Cardiac septum (tissue), 1 donor: ENCODE measurements at regions not wholly inside any gene's neighbourhood (a gene's known extent, or its start where the extent isn't known, plus 50 kb on each side); places are given as distances from the start of the nearest gene placed in this dataset.
"Not testable (repeated sequence)": the region's sequence is repeated elsewhere in the genome, so short reads cannot be mapped to it uniquely, and the experiment has no call there.

Source experiments
- DNase-seq: peaks from one replicate; pipeline ENCODE4 v3.0.0-alpha.2; 2020; ENCODE audit warnings: low spot score
- intact Hi-C: fragments of 100-400 bp; cut with DNase I; formaldehyde crosslinking; loops from one replicate; pipeline ENCODE4 v1.14.0; 2022
- donor health status: DM: no; HTN: no; CAD: no.

DNA sequence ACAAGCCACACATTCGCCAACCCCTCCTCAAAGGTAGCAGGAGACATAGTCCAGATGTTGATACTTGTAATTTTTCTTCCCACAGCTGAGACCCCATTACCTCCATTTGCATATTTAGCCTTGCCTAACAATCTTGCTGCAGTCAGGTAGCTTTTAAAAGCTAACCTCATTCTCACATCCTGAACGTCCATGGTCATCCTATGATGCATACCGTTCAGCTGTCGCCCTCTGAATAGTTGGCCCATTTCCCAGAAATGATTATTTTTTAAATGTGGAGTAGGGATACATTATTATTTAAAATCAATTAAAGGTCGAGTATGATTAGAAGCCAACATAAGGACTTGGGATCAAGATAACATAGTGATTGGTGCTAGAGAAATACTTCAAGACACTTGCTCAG lies 165.0 kb downstream of the MEX3B start:
- DNase-seq: no peak
- intact Hi-C loops: no loop called here

DNA sequence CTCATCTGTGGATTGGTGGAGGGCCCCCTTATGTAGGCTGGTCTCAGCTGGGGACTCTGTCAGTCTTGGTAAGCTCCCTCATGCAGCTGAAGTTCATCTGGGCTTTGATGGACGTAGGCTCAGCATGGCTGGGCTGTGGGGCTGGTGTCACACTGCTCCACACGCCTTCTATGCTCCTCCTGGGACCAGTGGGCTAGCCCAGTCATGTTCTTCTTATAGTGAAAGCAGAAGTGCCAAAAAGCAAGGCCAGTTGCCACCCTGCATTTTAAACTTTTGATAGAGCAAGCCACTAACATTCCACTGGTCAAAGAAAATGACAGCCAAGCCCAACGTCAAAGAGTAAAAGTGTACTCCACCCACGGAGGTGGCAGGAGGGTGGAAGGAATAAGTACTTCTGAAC lies 165.5 kb downstream of the MEX3B start:
- intact Hi-C loops: no loop called here
- DNase-seq: no peak

DNA sequence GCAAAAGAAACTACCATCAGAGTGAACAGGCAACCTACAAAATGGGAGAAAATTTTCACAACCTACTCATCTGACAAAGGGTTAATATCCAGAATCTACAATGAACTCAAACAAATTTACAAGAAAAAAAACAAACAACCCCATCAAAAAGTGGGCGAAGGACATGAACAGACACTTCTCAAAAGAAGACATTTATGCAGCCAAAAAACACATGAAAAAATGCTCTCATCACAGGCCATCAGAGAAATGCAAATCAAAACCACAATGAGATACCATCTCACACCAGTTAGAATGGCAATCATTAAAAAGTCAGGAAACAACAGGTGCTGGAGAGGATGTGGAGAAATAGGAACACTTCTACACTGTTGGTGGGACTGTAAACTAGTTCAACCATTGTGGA lies 170.1 kb downstream of the MEX3B start:
- intact Hi-C loops, DNase-seq: not testable (repeated sequence)

DNA sequence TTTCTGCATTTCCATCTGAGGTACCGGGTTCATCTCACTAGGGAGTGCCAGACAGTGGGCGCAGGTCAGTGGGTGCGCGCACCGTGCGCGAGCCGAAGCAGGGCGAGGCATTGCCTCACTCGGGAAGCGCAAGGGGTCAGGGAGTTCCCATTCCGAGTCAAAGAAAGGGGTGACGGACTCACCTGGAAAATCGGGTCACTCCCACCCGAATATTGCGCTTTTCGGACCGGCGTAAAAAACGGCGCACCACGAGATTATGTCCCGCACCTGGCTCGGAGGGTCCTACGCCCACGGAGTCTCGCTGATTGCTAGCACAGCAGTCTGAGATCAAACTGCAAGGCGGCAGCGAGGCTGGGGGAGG lies 175.1 kb downstream of the MEX3B start:
- intact Hi-C loops, DNase-seq: not testable (repeated sequence)

DNA sequence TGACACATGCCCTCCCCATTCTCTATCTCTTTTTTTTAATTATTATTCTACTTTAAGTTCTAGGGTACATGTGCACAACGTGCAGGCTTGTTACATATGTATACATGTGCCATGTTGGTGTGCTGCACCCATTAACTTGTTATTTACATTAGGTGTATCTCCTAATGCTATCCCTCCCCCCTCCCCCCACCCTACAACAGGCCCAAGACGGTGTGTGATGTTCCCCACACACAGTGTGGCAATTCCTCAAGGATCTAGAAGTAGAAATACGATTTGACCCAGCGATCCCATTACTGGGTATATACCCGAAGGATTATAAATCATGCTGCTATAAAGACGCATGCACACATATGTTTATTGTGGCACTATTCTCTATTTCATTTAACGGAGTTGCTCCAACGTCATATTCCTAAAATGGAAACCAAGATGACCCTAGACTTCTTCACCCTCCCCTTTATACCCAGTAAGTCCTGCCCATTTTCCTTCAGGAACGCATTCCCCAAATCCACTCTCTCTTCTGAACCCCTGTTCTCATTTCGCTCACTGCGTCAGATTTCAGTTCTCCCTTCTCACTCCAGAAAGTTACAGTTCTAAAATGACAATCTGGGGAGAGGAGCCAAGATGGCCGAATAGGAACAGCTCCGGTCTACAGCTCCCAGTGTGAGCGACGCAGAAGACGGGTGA lies 175.6 kb downstream of the MEX3B start:
- intact Hi-C loops, DNase-seq: not testable (repeated sequence)

DNA sequence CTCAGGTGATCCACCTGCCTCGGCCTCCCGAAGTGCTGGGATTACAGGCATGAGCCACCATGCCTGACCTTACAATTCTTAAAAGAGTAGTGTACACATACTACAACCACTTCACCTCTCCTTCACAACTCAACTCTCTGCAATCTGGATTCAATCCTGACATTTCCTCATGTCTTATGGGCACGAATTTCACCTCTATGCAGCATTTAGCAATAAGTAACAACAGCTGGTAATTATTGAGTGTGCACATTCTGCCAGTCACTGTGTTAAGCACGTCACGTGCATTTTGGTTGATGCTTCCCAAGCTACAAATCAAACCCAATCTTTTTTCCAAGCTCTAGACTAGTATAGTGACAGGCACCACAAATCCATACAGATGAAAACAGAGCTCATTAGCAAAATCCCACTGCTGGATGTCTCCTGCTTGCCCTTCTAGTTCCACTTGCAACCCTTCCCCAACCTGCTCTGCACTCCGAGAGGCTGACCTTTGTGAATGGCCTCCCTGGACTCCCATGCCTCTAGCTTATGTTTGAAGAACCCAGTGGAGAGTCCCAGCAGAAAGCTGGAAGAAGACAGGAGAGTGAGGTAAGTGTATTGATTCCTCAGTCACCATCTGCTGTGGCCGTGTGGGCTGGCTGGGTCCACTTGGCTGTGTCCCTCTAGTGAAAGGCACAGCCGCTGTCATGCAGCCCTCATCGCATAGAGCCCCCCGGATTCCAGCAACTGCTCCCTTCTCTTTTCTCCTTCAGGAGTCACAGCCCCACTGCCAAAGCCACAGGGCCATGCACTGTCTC lies 176.5 kb downstream of the MEX3B start:
- intact Hi-C loops: no loop called here
- DNase-seq: no peak

DNA sequence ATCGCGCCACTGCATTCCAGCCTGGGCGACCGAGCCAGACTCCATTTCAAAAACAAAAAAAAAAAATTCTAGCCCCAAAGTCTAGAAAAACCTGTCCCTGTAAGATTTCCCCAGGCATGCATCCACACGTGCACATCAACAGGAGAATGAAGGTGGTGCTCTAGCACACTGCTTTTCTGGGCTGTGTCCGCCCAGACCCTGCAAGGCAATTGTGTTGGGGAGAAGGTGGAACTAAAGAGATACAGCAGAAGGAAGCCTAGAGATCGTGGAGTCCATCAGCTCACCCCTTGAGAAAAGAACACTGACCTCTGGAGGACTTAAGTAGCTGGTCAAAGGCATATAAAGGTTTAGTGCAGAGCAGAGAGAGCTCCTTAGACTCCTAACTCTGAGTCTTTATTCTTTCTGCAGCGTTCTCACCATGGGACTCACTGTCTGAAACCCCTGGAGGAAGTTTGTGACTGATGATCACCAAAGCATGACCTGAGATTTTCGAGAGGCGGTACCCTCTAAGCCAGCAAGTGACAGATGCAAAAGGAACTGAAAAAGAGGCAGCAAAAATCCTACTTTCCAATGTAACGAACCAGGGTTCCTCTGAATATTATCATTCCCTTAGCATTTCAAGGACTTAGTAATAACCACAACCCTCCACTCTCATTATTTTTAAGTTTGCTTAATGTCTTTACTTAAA lies 179.8 kb downstream of the MEX3B start:
- intact Hi-C loops: no loop called here
- no peak for DNase-seq

DNA sequence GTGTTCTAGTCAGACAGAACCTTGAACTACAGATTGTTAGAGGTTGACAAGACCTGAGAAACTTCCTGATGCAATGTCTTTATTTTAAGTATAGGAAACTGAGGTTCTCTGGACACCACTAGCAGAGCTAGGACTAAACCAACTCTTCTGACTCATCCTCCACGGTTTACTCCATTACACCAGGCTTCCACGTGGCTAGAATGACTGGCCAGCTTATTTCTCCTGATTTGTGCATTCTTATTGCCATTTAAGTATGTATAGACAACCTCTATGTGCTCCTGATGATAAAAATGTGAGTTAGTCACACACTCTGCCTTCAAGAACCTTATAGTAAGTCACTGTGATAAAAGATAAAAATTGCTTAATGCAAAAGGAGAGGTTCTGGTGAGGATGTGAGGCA lies 182.7 kb downstream of the MEX3B start:
- no peak for DNase-seq
- intact Hi-C loops: no loop called here

DNA sequence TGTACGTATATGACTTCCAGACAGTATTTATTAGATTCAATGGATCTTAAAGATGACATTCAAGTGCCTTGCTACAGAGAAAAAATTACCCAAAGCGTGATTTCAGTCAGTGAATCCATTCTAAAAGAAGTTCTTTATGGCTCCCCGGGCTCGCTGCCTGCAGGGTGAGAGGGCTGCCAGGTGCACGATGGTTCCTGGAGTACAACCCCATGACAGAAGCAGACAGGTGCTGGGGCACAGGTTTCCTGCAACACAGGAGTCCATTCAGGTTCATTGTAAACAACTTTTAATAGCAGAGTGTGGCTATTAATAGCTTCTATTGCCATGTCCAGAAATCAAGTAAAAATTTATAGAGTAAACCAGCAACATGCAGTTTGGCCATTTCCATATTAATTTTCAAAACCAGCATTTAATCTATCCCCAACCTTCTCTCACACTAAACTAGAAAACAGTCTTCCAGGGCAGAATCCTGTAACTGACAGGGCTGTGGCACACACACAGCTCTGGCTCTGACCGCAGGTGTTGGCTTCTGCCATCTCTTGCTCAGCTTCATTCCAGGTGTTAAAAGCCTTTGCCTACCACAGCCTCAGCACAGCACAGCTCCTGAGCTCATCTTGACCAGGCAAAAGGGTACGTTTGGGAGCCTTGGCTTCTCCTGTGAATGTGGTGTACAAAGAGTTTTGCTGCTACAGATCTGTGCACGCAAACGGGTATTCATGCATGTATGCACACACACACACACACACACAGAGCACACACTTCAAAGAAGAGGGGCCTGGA lies 185.9 kb downstream of the MEX3B start:
- intact Hi-C loops: no loop called here
- DNase-seq: no peak

DNA sequence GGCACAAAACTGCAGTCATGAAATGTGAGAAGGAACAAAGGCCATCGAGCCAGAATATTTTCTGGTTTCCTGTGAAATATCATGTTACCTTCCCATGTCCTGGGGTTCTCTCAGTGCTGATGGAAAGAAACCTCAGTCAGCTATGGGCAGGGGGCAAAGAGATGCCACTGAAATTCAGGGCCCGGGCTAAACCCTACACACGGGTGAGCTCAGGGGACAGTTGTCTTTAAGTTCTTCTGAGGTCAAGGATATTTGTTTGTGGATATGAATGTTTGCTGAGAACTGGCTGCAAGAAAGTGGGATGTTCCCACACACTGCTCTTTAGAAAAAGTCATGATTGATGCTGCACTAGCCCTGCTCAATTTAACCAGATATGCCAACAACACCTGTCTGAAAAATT lies 187.2 kb downstream of the MEX3B start:
- intact Hi-C loops: no loop called here
- DNase-seq: no peak

DNA sequence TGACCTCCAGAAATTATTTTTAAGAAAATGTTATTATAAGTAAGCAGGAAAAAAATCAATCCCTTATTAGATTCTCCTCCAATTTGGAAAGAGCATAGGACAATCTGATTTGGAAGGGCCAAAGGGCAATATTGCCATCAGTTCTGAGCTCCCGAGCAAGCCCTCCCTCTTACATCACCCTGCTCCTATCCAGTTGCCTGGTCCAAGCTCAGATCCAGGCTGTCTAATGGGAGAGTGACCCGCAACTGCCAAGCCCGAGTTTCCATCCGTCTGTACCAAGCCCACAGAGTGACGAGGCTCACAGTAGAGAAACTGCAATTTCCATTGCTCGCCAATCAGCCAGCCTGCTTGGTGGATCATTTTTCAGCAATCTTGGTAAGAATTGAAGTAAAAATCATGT lies 187.7 kb downstream of the MEX3B start:
- no peak for DNase-seq
- intact Hi-C loops: no loop called here

DNA sequence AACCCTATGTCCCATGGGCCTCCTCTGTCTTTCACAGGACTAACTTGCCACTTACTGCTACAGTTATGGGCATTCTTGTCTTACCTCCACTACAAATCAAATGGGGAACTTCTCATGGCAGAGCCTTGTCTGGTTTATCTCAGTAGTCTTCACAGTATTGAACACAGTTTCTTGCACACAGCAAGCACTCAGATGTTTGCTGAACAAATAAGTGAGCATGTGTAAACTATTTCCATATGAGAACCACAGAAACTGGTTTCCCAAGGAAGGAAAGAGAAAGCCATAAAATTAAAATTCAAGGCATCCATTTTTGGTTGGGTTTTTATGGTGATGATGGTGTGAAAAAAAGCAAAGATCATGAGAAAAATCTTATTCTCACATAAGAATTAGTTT lies 189.2 kb downstream of the MEX3B start:
- intact Hi-C loops: no loop called here
- DNase-seq: no peak

DNA sequence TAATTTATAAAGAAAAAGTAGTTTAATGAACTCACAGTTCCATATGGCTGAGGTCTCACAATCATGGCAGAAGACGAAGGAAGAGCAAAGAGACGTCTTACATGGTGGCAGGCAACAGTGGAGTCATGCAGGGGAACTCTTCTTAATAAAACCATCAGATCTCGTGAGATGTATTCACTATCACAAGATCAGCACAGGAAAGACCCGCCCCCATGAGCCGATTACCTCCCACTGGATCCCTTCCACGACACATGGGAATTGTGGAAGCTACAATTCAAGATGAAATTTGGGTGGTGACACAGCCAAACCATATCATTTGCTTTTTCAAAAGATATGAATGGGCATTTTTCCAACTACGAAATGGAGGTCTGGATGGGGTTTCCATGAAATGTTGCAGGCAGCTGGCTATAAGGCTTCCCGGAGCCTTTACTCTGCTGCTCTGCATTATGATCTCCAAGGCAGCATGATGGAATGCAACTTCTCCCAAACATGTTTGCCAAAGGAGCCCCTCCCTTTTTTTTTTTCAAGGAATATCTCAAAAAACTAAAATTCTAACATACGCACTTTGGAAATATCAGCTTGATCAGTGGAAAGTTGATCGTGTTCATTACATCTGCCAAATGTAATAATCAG lies 189.7 kb downstream of the MEX3B start:
- no peak for DNase-seq
- intact Hi-C loops: no loop called here

DNA sequence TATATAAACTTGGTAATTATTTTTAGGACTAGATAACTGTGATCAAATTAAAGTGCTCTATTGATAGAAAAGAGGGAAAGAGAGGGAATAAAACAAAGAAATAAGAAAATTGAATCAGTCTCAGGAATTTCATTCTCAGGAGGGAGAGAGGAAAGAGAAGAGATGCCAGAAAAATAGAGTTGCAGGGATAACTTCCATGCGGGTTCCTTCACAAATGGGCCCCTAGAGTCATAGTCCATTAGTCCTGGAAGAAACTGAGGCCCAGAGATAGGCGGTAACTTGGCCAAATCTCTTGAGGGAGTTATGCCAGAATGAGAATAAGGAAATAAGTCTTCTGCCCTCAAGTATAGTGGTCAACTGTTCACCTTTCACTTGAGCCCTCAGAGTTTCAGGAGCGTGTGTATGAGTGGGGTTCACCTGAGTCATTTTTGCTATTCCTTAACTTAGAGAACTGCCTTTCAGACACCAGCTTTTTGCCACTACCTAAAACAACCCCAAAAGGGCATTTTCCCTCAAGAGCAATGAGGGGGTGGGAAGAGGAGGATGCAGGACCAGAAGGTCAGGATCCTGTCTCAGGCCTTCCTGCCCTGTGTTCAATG lies 192.6 kb downstream of the MEX3B start:
- no peak for DNase-seq
- intact Hi-C loops: no loop called here

DNA sequence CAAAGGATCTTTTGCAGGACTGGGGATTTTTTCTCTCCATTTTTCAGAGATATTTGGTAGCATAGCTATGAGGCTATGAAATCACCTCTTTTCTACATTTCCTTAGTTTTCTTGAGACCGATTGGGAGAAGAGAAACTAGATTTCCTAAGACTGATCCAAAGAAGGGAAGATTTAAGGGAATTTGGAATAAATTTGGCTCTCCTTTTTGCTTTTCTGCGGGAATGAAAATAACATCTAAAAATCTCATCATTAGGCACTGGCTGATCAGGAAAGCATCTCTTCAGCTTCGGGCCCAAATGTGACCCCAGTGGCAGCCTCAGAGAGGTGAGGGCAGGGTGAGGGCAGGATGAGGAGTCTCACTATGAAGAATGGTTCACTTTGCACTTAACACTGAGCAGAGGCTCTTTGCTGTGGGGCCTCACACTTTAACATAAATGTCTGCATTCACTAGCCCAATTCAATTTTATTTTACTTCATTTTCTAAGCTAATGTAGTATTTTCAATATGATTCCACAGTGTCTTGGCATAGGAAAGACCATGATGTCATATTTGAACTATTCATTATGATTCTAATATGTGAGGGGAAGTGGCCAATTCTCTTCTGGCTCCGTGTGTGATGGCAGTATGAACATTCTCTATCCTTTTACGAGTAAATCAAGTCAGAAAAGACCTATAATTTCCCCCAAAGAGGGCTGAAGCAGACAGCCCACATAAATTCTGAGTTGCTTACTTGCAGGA lies 193.2 kb downstream of the MEX3B start:
- intact Hi-C loops: no loop called here
- DNase-seq: no peak

DNA sequence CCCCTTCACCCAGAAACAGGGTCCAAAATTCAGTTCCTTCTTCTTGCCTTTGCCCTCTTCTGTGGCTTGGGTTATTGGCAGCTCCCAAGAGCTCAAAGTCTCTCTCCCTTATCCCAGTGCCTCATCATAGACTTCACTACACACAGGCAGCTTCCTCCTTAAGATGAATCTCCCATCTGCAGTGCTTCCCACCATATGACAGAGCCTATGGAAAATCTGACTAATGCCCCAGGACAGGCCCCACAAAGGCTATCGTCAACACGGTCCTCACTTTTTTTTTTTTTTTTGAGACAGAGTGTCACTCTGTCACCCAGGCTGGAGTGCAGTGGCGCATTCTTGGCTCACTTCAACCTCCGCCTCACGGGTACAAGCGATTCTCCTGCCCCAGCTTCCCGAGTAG lies 194.1 kb downstream of the MEX3B start:
- intact Hi-C loops: no loop called here
- DNase-seq: no peak

DNA sequence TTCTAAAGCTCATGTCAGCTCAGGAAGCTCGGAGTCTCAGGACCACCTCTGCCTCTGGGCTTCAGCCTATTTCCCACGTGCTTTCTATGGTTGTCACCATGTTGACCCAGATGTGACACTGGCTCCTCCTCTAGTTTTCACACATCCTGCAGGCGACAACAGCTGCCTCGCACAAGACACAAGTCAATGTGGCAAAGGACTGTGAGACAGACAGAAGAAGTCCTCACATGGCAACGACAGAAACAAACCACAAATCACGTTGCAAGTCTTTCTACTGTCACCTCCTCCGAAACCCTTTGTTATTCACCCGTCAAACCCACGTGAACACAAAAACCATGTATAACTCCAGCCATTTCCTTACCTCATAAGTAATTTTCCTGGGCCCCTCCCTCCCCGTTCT lies 194.5 kb downstream of the MEX3B start:
- intact Hi-C loops: no loop called here
- DNase-seq: no peak

DNA sequence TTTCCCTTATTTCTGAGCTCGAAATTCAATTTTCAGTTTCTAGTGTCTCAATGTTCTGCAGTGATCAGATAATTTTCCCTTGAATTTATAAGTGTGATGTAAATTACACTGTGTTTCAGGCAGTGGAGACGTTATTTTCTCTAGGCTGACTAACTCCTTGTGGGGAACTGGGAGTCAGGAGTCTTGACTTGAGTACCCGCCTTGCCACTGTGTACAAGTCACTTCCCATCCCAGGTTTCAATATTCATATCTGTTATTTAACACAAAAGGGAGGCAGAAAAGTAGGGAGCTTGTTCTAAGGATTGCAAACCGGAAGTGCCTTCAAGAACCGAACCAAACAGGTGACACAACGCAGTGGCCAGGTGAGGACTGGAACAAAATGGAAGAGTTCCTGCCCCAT lies 196.5 kb downstream of the MEX3B start:
- no peak for DNase-seq
- intact Hi-C loops: no loop called here

DNA sequence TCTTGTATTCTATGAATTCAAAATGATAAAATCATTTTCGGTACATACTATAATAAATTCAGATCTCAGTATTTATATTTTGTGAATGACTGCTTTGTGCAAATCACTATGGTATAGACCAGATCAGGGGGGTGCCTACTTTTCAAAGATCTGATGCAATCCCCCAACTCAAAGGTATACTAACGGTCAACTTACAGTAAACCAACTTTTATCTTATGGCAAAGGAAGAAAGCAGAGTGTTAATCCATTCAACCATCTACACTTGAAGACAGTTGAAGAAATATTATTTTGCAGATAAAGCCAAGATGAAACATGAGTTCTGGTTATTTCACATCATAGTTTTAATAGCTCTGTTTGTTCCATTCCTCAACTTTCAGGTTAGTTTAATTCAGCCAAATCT lies 197.1 kb downstream of the MEX3B start:
- no peak for DNase-seq
- intact Hi-C loops: no loop called here
